ENCODE measurements at regions not wholly inside any gene's neighbourhood (a gene's known extent, or its start where the extent isn't known, plus 50 kb on each side); places are given as distances from the start of the nearest gene placed in this dataset.

- no peak for DNase-seq
Measured at GRCh38 chr14:28661171-28661772, 105.3 kb upstream of the FOXG1 start.

DNA sequence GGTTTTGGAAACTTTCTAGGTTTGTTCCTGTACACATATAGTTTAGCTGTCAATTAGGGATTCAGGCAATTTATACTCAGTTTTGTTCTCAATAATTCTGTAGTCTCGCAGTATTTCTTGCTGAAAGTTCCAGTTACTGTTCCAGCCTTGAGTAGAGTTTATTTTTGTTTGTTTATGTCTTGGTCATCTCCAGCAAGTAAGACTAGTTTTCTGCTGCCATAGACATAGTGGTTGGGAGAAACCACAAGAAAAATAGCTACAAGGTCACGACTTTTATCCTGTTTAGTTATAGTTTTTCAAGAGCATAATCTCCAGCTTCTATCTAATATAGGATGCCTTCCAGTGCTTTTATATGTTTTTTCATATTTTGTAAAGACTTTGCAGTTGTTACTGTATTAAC lies 99.6 kb upstream of the FOXG1 start:
- DNase-seq: no peak

DNA sequence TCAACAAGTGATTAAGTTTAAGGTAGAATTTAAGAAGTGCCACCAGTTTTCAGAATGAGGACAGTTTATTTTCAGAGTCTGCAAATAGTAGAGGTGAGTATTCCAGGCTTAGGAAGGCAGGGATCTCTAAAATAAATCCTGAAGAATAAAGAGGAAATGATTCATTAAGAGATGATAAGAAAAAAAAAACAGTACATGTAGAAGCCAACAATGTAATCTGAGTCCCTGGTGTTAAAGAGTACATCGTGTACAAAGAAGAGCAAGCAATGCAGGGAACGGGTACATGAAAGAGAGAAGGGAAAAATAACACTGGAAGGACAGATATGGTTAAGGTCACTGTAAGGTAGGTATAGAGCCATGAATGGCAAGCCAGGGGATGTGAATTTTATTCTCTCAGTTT lies 95.2 kb upstream of the FOXG1 start:
- DNase-seq: no peak

DNA sequence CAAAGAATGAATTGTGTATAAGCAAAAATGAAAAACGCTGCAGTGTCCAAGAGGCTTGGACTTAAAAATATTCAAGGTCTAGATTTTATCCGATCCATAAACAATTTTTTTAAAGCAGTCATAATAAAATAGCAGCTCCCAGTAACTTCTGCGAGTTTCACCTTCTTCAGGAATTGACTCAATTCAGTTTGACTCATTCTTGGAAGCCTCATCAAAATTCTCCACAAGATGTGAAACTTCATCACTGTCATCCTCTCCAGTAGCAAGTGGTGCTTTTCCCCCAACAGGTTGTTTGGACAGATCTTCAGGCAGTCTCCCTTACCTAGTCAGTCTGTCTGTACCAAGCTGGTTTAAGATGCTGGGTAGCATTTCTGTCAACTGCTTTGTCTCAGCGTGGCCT lies 93.5 kb upstream of the FOXG1 start:
- no peak for DNase-seq

DNA sequence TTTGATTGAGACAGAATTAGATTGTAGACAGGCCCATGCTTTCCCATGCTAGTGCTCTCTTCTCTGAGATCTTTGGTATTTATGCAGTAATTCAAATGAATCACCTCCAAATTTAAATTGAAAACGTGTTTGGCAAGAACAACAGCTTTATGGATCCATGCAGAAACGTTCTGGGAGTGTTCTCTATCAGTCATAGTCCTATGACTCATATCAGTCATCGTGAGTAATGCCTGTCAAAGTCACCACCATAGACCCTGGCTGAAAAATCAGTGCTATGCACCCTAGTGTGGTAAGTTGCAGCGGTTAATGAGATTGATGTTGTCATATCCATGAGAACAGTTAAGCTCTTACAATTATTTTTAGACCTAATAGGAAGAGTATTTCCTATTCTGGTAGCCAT lies 90.1 kb upstream of the FOXG1 start:
- DNase-seq: no peak

DNA sequence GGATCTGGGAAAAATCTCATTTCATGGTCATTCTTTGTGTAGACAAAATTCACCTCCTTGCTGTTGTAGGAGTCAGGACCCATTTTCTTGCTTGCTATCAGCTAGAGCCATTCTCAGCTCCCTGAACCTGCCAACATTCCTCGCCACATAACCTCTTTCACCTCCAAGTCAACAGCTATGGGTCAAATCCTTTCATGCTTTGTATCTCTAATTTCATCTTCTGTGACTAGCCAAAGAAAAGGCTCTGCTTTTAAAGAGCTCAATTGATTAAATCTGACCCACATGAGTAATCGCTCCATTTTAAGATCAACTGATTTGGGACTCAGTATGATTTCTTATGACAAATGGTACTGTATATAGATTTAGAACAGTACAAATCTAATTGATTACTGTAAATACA lies 89.2 kb upstream of the FOXG1 start:
- DNase-seq: no peak

- no peak for DNase-seq
Measured at GRCh38 chr14:28678887-28679286, 87.7 kb upstream of the FOXG1 start.

DNA sequence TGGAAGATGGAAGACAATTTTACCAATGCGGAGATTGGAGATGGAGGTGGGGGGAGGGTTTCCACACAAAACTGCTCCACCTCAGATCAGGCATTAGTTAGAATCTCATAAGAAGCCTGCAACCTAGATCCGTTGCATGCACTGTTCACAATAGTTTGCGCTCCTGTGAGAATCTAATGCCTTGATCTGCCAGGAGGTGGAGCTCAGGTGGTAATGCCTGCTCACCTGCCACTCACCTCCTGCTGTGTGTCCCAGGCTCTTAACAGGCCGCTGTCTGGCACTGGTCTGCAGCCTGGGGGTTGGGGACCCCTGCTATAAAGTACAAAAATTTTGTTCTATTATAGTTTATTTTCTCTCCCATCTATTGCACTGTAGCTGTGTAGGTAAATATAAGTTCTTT lies 84.9 kb upstream of the FOXG1 start:
- no peak for DNase-seq

DNA sequence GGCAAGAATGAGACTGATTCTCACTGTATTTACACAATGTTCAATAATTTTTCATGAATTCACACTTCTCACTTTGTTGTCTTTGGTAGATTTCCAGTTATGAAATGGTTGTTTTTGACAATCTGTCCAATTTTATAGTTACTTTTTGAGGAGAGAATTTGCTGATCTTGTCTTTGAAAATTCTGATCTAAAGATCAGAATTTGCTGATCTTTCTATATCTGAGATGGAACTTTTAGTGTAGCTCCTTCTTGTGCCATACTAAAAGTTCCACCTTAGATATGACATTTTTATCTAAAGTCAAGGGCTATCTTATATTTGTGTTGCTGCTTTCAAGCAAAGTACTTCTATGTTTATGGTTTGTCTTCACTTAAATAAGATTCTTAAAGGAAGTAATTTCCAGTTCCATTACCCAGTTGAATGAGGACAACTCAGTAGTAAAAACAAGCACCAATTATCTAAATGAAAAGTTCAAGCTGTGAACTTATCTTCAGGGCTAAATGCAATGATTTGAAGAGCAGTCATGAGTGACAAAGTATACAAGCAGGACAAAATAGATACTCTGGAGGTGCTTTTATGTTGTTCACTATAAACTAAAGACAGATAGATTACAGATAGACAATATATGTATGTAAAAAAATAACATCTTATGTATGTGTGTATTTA lies 76.4 kb upstream of the FOXG1 start:
- DNase-seq: no peak

GRCh38 chr14:28695109-28695508 lies 71.5 kb upstream of the FOXG1 start:
- DNase-seq: no peak

DNA sequence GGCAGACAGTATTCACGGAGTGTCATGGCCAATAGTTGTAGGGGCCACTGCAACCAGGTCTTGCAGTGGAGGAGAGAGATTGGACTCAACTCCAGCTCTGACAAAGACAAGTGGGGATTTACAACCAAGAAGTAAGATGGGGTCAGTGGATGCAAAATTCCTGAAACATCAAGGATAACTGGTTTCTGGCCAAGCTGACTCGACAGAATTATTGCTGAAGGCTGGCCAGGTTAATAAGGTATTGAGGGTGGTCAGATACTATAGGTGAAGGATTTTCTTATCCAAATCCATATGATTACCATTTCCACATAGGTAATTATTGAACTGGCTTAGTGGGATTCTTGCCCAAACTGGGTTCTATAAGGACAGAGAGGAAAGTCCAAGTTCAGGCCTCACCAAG lies 64.9 kb upstream of the FOXG1 start:
- no peak for DNase-seq

DNA sequence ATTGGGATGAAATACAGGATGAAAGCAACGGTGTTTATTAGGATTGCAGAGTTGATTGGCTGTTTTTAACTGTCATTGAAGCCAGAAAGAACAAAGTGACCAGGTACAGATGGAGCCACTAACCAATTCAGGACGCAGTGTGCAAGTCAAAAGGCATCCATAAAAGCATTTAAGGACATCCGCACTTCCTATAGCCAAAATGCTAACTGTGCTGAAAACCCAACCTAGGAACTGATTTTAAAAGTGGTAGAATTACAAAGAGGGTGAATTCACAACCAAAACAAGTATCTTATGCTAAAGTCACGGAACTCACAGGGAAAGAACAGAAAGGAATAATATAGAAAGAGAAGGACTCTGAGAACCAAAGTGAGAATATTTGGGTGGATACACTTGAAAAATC lies 63.1 kb upstream of the FOXG1 start:
- no peak for DNase-seq

DNA sequence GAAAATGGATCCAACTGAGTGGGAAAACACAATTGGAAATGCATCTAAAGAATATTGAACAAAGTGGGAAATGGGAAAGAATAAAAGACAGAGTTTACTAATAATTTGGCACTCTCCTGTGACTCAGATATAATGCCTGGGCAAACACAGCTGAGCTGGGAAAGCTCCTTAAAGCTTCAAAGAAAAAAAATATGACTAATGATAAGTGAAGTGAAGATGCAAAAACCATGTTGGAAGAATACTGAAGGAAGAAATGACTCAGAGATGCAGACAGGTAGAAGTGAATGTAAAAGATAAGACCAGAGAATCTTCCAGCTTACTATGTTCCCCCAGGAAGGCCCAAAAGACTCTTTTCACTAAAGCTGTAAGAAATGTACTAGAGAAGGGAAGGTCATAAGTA lies 62.4 kb upstream of the FOXG1 start:
- no peak for DNase-seq

- DNase-seq: no peak
Measured at GRCh38 chr14:28707814-28708213, 58.8 kb upstream of the FOXG1 start.

GRCh38 chr14:28709571-28710305 lies 56.8 kb upstream of the FOXG1 start:
- DNase-seq: no peak
